RWPE2 (cell line): ENCODE measurements at regions not wholly inside any gene's neighbourhood (a gene's known extent, or its start where the extent isn't known, plus 50 kb on each side); places are given as distances from the start of the nearest gene placed in this dataset.

Experiments
- ATAC-seq: fragments of 200-7000 bp; cut with Tn5 transposase; 3 replicates; pipeline ENCODE4 v1.9.1; 2021; ENCODE audit warnings: low read depth
- DNase-seq: peaks from one replicate; pipeline ENCODE4 v3.0.0-alpha.2; 2020; ENCODE audit warnings: low spot score
- H3K27ac ChIP-seq: fragments of 450-650 bp; 2 replicates; pipeline ENCODE4 v1.5.1; 2017; ENCODE audit warnings: mild to moderate bottlenecking; ENCODE audit not compliant: poor library complexity, severe bottlenecking
- H3K27me3 ChIP-seq: fragments of 250-450 bp; sonication (Bioruptor Pico); 2 replicates; pipeline ENCODE4 v1.5.1; 2021; ENCODE audit warnings: mild to moderate bottlenecking, moderate library complexity; ENCODE audit not compliant: insufficient read depth, poor library complexity, severe bottlenecking
- H3K36me3 ChIP-seq: fragments of 250-450 bp; sonication (Bioruptor Pico); 2 replicates; pipeline ENCODE4 v1.5.1; 2020; ENCODE audit warnings: low read depth, mild to moderate bottlenecking, moderate library complexity
- H3K4me1 ChIP-seq: fragments of 250-450 bp; sonication (Bioruptor Pico); 2 replicates; pipeline ENCODE4 v1.5.1; 2021; ENCODE audit warnings: mild to moderate bottlenecking, moderate library complexity; ENCODE audit not compliant: insufficient read depth, poor library complexity, severe bottlenecking
- H3K4me3 ChIP-seq: fragments of 250-450 bp; sonication (Bioruptor Pico); 2 replicates; pipeline ENCODE4 v1.5.1; 2021; ENCODE audit warnings: mild to moderate bottlenecking, moderate library complexity; ENCODE audit not compliant: severe bottlenecking
- H3K9me3 ChIP-seq: fragments of 250-450 bp; sonication (Bioruptor Pico); 2 replicates; pipeline ENCODE4 v1.5.1; 2021; ENCODE audit warnings: mild to moderate bottlenecking, moderate library complexity; ENCODE audit not compliant: severe bottlenecking
- TF ChIP-seq, protein P1 (sequence below): fragments of 450-650 bp; IDR thresholded peaks from one replicate; pipeline ENCODE4 v1.5.1; 2017; ENCODE audit warnings: mild to moderate bottlenecking, moderate library complexity; ENCODE audit not compliant: poor library complexity, severe bottlenecking

DNA sequence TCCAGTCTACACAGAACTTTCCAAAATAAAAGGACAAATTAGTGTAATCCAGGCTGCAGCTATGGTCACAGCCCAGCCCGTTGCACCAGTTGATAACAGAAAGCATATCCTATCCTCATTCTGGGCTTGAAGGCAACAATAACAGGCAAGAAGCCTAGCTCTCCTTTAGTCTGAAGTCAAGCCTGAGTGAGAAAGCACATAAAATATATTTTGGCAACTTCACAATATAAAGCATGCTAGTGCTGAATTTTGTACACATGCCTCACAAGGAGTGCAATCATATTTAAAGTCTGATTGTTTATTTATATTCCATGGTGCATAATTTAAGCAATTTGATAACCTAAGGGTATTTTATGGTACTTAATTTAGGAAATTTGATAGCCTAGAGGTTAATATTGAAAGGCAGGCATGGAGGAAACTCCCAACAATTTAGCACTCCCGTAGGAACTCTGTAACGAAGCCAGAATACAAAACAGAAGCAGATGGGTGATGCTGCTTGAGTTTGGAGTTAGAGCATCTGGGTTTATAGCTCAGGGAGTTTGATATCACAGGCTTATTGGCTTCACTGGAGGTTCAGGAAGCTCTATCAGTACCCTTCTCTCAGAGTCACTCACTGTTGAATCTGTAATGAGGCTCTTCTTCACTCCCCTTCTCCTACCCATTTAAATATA is 1199.1 kb upstream of the GYPC start:
- Histone ChIP-seq H3K27me3 (no peaks in the 10 kb centered on the region), H3K27ac (no peak overlapping the region), H3K36me3 (no peaks in the 10 kb centered on the region), H3K4me3 (no peak overlapping the region), H3K4me1 (no peaks in the 10 kb centered on the region), H3K9me3 (no peaks in the 10 kb centered on the region)
- TF ChIP-seq, protein P1, sequence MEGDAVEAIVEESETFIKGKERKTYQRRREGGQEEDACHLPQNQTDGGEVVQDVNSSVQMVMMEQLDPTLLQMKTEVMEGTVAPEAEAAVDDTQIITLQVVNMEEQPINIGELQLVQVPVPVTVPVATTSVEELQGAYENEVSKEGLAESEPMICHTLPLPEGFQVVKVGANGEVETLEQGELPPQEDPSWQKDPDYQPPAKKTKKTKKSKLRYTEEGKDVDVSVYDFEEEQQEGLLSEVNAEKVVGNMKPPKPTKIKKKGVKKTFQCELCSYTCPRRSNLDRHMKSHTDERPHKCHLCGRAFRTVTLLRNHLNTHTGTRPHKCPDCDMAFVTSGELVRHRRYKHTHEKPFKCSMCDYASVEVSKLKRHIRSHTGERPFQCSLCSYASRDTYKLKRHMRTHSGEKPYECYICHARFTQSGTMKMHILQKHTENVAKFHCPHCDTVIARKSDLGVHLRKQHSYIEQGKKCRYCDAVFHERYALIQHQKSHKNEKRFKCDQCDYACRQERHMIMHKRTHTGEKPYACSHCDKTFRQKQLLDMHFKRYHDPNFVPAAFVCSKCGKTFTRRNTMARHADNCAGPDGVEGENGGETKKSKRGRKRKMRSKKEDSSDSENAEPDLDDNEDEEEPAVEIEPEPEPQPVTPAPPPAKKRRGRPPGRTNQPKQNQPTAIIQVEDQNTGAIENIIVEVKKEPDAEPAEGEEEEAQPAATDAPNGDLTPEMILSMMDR: no peak
- DNase-seq (no peak), ATAC-seq (no peak)

DNA sequence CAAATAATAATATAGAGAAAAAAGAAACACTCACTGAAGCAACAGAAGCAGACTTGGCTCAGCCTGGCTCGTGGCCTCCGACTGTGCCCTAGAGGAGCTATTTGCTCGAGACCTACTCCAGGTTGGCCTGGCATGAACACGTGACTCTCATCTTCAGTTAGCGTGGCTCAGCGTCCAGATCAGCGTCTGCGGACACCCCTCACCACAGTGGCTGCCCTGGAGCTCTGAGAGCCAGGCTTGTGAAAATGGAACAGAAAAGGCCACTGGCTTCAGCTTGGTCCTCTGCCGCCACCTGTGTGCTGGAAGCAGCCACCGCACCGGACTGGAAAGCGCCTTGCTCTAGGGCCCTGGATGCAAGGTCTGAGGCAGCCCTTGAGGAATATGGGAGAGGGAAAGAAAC is 1184.0 kb upstream of the GYPC start:
- H3K4me3 ChIP-seq: no peak overlapping the region

DNA sequence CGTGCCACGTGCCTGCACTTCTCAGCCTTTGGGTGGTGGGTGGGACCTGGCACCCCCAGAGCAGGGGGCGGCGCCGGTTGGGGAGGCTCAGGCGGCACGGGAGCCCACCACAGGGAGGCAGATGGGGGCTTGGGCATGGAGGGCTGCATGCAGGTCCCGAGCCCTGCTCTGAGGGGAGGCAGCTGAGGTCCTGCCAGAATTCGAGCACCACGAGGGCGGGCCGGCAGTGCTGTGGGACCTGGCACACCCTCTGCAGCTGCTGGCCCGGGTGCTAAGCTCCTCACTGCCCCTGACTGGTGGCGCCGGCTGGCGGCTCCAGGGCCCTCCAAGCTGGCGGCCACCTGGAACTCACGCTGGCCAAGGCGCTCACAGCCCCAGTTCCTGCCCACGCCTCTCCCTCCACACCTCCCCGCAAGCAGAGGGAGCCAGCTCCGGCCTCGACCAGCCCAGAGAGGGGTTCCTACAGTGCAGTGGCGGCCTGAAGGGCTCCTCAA is 1176.8 kb upstream of the GYPC start:
- DNase-seq (no peak), ATAC-seq (no peak)
- H3K27me3 ChIP-seq: no peaks in the 10 kb centered on the region
- no peaks in the 10 kb centered on the region for H3K36me3 ChIP-seq
- no peaks in the 10 kb centered on the region for H3K4me1 ChIP-seq
- TF ChIP-seq, protein P1: no peak
- H3K27ac ChIP-seq: no peak overlapping the region
- no peaks in the 10 kb centered on the region for H3K9me3 ChIP-seq
- no peak overlapping the region for H3K4me3 ChIP-seq

More for the DNA sequence above, 1184.0 kb upstream of the GYPC start:
- no peaks in the 10 kb centered on the region for H3K36me3 ChIP-seq
- TF ChIP-seq, protein P1: peak; percentile 74
- peaks cover 4% of the 10 kb centered on the region for H3K27me3 ChIP-seq
- no peaks in the 10 kb centered on the region for H3K9me3 ChIP-seq
- peak; percentile 78 for ATAC-seq
- H3K27ac ChIP-seq: no peak overlapping the region
- H3K4me1 ChIP-seq: no peaks in the 10 kb centered on the region
- DNase-seq: no peak

DNA sequence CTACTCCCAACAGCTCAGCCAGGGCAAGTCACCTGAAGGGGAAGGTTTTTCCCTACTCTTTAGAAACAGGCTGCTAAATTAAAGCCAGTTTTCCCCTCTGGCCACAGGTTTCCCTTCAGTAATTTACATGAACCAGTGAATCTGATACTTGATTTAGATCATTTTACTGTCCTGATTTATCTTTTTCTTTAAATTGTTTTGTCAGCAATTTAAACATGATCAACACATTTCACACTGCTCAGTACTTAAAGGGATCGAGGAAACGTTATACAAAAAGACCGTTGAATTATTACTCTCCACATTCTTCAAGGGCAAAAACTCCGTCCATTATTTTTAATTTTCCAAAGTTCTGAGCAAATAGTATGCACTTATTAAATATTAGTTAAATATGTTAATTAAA is 1165.7 kb upstream of the GYPC start:
- DNase-seq (no peak), ATAC-seq (no peak)
- Histone ChIP-seq H3K4me1 (no peaks in the 10 kb centered on the region), H3K27me3 (peaks cover 11% of the 10 kb centered on the region), H3K4me3 (no peak overlapping the region), H3K9me3 (no peaks in the 10 kb centered on the region), H3K36me3 (no peaks in the 10 kb centered on the region), H3K27ac (no peak overlapping the region)
- TF ChIP-seq, protein P1: no peak

GRCh38 chr2:125491663-125492062 is 1164.3 kb upstream of the GYPC start:
- Histone ChIP-seq H3K4me3 (no peak overlapping the region), H3K36me3 (no peaks in the 10 kb centered on the region), H3K9me3 (no peaks in the 10 kb centered on the region), H3K4me1 (no peaks in the 10 kb centered on the region), H3K27me3 (peaks cover 11% of the 10 kb centered on the region), H3K27ac (no peak overlapping the region)
- TF ChIP-seq, protein P1: no peak
- no peak for ATAC-seq
- DNase-seq: no peak
